ENCODE measurements at regions not wholly inside any gene's neighbourhood (a gene's known extent, or its start where the extent isn't known, plus 50 kb on each side); places are given as distances from the start of the nearest gene placed in this dataset.

DNA sequence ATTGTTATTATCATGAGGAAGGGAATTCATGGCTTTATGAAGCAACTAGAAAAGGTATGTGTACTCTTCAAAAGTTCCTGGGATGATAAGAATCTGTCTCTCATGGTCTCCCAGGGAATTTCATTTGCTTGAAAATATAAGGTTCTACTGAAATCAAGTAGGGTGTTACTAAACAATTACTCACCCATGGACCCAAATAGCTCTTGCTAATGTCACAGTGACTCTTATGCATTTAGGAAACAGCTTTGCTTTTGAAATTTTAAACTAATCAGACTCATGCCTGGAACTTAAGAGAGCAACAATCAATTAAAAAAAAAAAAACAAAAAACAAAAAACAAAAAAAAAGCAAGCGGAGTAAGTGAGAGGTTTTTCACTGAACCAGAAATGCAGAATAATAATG, 1546.3 kb upstream of the TENM4 start:
- Histone ChIP-seq H3K36me3 (ENCODE audit: insufficient read depth, low read length) (no peaks in the 10 kb centered on the region), H3K4me3 (ENCODE audit: low read depth, low read length, poor library complexity, severe bottlenecking) (no peak overlapping the region), H3K4me2 (ENCODE audit: low read length) (no peak overlapping the region), H3K9ac (ENCODE audit: low read length) (no peak overlapping the region), H2AFZ (ENCODE audit: low read length) (no peak overlapping the region), H3K79me2 (ENCODE audit: insufficient read depth, low read length) (no peaks in the 10 kb centered on the region), H3K4me1 (ENCODE audit: insufficient read depth, low read length, severe bottlenecking) (no peaks in the 10 kb centered on the region), H4K20me1 (ENCODE audit: insufficient read depth, low read length) (no peaks in the 10 kb centered on the region), H3K27me3 (ENCODE audit: insufficient read depth, low read length) (no peaks in the 10 kb centered on the region), H3F3A (ENCODE audit: insufficient read depth, low read length) (no peaks in the 10 kb centered on the region), H3K9me3 (ENCODE audit: low read length) (no peaks in the 10 kb centered on the region), H3K27ac (ENCODE audit: low read depth, low read length, poor library complexity, severe bottlenecking) (no peak overlapping the region), H3K9me2 (ENCODE audit: low read depth, low read length) (no peaks in the 10 kb centered on the region)
- TF ChIP-seq EZH2 (IDR thresholded peaks at IDR 0.05; ENCODE audit: borderline replicate concordance, low read length) (no peak), CTCF (IDR thresholded peaks at IDR 0.05; ENCODE audit: low read length) (no peak)

DNA sequence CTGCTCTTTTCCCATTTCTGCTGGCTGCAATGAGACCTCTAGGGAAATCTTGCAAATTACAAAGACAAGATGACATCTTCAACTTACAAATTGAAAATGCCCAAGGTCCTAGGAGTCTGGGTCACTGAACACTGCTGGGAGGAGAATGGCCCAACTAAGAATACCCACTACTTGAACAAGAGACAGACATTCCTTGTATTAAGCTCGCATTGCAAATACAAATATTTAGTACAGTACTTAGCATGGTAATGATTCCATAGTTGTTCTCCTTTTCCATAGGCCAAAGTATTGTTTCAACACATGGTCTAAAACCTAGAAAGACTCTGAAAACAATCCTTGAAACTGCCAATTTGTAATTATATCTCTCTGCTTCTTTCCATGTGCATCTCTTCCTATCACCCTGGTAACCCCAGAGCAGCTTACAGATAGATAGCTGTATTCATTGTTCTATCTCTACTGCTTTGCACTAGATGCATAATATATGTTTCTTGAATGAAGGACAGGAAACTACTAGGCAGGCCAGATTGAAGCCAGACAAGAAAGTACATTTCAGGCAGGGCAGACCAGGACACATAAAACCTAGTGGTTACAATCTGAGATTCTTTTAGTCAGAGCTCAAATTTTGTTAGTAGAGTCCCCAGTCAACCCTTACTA, 1545.7 kb upstream of the TENM4 start:
- Histone ChIP-seq H3K9ac (ENCODE audit: low read length) (no peak overlapping the region), H3K4me2 (ENCODE audit: low read length) (no peak overlapping the region), H3K9me2 (ENCODE audit: low read depth, low read length) (no peaks in the 10 kb centered on the region), H3F3A (ENCODE audit: insufficient read depth, low read length) (no peaks in the 10 kb centered on the region), H3K9me3 (ENCODE audit: low read length) (no peaks in the 10 kb centered on the region), H4K20me1 (ENCODE audit: insufficient read depth, low read length) (no peaks in the 10 kb centered on the region), H3K4me1 (ENCODE audit: insufficient read depth, low read length, severe bottlenecking) (no peaks in the 10 kb centered on the region), H3K27ac (ENCODE audit: low read depth, low read length, poor library complexity, severe bottlenecking) (no peak overlapping the region), H3K27me3 (ENCODE audit: insufficient read depth, low read length) (no peaks in the 10 kb centered on the region), H3K4me3 (ENCODE audit: low read depth, low read length, poor library complexity, severe bottlenecking) (no peak overlapping the region), H2AFZ (ENCODE audit: low read length) (no peak overlapping the region), H3K79me2 (ENCODE audit: insufficient read depth, low read length) (no peaks in the 10 kb centered on the region), H3K36me3 (ENCODE audit: insufficient read depth, low read length) (no peaks in the 10 kb centered on the region)
- no peak for TF ChIP-seq EZH2 (IDR thresholded peaks at IDR 0.05; ENCODE audit: borderline replicate concordance, low read length)
- no peak for TF ChIP-seq CTCF (IDR thresholded peaks at IDR 0.05; ENCODE audit: low read length)

DNA sequence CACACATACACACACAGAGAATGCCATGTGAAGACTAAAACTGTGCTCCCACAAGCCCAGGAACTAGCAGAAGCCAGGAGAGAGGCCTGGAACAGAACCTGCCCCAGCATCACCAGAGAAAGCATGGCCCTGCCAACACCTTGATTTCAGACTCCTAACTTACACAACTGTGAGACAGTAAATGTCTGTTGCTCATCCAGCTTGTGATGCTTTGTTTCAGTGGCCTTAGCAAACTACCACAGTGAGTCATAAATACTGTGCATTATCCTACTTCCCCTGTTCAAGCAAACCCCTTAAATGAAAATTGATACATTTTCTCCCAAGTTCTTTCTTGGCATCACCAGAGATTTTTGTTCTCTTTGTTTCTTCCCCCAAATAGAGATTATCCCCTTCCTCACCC, 1539.4 kb upstream of the TENM4 start:
- Histone ChIP-seq H3K36me3 (ENCODE audit: insufficient read depth, low read length) (no peaks in the 10 kb centered on the region), H3K27me3 (ENCODE audit: insufficient read depth, low read length) (no peaks in the 10 kb centered on the region), H3K4me1 (ENCODE audit: insufficient read depth, low read length, severe bottlenecking) (no peaks in the 10 kb centered on the region), H3K9me3 (ENCODE audit: low read length) (no peaks in the 10 kb centered on the region), H3K79me2 (ENCODE audit: insufficient read depth, low read length) (no peaks in the 10 kb centered on the region), H2AFZ (ENCODE audit: low read length) (no peak overlapping the region), H3K4me2 (ENCODE audit: low read length) (no peak overlapping the region), H3F3A (ENCODE audit: insufficient read depth, low read length) (no peaks in the 10 kb centered on the region), H3K4me3 (ENCODE audit: low read depth, low read length, poor library complexity, severe bottlenecking) (no peak overlapping the region), H3K9ac (ENCODE audit: low read length) (no peak overlapping the region), H4K20me1 (ENCODE audit: insufficient read depth, low read length) (no peaks in the 10 kb centered on the region), H3K27ac (ENCODE audit: low read depth, low read length, poor library complexity, severe bottlenecking) (no peak overlapping the region), H3K9me2 (ENCODE audit: low read depth, low read length) (no peaks in the 10 kb centered on the region)
- TF ChIP-seq EZH2 (IDR thresholded peaks at IDR 0.05; ENCODE audit: borderline replicate concordance, low read length) (no peak), CTCF (IDR thresholded peaks at IDR 0.05; ENCODE audit: low read length) (no peak)

All from OCI-LY1 (cell line).